ENCODE measurements at regions not wholly inside any gene's neighbourhood (a gene's known extent, or its start where the extent isn't known, plus 50 kb on each side); places are given as distances from the start of the nearest gene placed in this dataset.

DNA sequence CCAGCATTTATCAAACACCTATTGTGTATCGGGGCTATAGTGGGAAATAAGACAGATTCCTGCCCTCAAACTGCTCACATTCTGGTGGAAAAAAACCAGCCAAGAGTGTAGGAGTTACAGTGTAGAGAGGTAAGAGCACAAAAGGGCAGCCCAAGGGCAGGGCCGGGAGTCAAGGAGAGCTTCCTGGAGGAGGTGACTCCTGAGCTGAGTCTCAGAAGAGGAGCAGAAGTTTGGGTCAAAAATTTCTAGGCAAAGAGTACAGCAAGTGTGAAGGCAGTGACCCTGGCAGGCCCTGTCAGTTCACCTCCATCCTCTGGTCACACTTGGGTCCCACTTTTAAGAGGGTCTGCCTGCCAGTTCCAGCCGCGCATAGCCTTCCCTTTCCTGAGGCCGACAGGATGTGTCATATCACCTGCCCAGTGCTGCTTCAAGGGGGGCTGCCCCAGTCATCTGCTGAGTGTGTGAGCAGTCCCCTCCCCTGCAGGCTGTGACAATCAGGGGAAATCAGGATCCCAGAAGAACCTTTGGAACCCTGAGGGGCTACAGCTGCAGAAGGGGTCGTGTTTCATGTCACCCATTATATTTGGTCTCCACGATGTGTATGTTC, 118.4 kb downstream of the GLI2 start:
- ChIA-PET SMC1A (ENCODE audit: uncharacterized antibody, unreplicated experiment) (no interaction called here), POLR2A (no interaction called here), CTCF (no interaction called here), RAD21 (ENCODE audit: unreplicated experiment) (no interaction called here)
- ATAC-seq (no peak), FAIRE-seq (no peak), DNase-seq (ENCODE audit: low read depth, low spot score) (no peak)
- Histone ChIP-seq H2AFZ (ENCODE audit: control insufficient read depth, low read depth, low read length) (no peak overlapping the region), H3K79me2 (ENCODE audit: control insufficient read depth, insufficient read depth, low read length) (no peaks in the 10 kb centered on the region), H3K4me2 (ENCODE audit: control insufficient read depth, insufficient read depth) (no peak overlapping the region), H3K27ac (ENCODE audit: control insufficient read depth, insufficient read depth) (no peak overlapping the region), H3K36me3 (ENCODE audit: control insufficient read depth in 2 of 2, insufficient read depth in 2 of 2, low read length in 1 of 2) (no peaks in the 10 kb centered on the region), H3K9ac (ENCODE audit: control insufficient read depth, insufficient read depth, low read length) (no peak overlapping the region), H4K20me1 (ENCODE audit: control insufficient read depth, insufficient read depth) (no peaks in the 10 kb centered on the region), H3K9me3 (replicated peaks; ENCODE audit: control insufficient read depth, insufficient read depth, low read length) (no peaks in the 10 kb centered on the region), H3K4me1 (ENCODE audit: control insufficient read depth, insufficient read depth, low read length) (no peaks in the 10 kb centered on the region), H3K27me3 (replicated peaks in 1 of 2; ENCODE audit: control insufficient read depth in 2 of 2, insufficient read depth in 2 of 2, low read length in 1 of 2) (peaks cover 0 to 3% of the 10 kb centered on the region in 2 experiments; a peak in 3 of 4 replicates), H3K4me3 (no peak overlapping the region)
- in situ Hi-C loops (cut with MboI): no loop called here
- 9% methylated on average over 7 of the region's 7 CpGs for WGBS (ENCODE audit: insufficient coverage, insufficient replicate concordance, low lambda C conversion rate, missing lambda C conversion rate)
- intact Hi-C loops (cut with micrococcal nuclease; ENCODE audit: unreplicated experiment): no loop called here
- BruUV-seq (replicated peaks): no TSS peak
- no peak for TF ChIP-seq FOXK2 (IDR thresholded peaks at IDR 0.05)
- TF ChIP-seq NRF1 (conservative IDR thresholded peaks at IDR 0.05; ENCODE audit: low read depth, low read length): no peak
- no peak for TF ChIP-seq LARP7 (IDR thresholded peaks at IDR 0.05)
- TF ChIP-seq RFX5 (IDR thresholded peaks at IDR 0.05; ENCODE audit: low read depth, low read length): no peak
- TF ChIP-seq NFIC (IDR thresholded peaks at IDR 0.05; ENCODE audit: low read depth, low read length): no peak
- TF ChIP-seq, protein P1, sequence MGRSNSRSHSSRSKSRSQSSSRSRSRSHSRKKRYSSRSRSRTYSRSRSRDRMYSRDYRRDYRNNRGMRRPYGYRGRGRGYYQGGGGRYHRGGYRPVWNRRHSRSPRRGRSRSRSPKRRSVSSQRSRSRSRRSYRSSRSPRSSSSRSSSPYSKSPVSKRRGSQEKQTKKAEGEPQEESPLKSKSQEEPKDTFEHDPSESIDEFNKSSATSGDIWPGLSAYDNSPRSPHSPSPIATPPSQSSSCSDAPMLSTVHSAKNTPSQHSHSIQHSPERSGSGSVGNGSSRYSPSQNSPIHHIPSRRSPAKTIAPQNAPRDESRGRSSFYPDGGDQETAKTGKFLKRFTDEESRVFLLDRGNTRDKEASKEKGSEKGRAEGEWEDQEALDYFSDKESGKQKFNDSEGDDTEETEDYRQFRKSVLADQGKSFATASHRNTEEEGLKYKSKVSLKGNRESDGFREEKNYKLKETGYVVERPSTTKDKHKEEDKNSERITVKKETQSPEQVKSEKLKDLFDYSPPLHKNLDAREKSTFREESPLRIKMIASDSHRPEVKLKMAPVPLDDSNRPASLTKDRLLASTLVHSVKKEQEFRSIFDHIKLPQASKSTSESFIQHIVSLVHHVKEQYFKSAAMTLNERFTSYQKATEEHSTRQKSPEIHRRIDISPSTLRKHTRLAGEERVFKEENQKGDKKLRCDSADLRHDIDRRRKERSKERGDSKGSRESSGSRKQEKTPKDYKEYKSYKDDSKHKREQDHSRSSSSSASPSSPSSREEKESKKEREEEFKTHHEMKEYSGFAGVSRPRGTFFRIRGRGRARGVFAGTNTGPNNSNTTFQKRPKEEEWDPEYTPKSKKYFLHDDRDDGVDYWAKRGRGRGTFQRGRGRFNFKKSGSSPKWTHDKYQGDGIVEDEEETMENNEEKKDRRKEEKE (IDR thresholded peaks at IDR 0.05): no peak
- TF ChIP-seq WRNIP1 (IDR thresholded peaks at IDR 0.05; ENCODE audit: borderline replicate concordance, low read depth, low read length): no peak
- TF ChIP-seq SIX5 (IDR thresholded peaks at IDR 0.05; ENCODE audit: low read depth, low read length, severe bottlenecking): no peak
- TF ChIP-seq, protein P2, sequence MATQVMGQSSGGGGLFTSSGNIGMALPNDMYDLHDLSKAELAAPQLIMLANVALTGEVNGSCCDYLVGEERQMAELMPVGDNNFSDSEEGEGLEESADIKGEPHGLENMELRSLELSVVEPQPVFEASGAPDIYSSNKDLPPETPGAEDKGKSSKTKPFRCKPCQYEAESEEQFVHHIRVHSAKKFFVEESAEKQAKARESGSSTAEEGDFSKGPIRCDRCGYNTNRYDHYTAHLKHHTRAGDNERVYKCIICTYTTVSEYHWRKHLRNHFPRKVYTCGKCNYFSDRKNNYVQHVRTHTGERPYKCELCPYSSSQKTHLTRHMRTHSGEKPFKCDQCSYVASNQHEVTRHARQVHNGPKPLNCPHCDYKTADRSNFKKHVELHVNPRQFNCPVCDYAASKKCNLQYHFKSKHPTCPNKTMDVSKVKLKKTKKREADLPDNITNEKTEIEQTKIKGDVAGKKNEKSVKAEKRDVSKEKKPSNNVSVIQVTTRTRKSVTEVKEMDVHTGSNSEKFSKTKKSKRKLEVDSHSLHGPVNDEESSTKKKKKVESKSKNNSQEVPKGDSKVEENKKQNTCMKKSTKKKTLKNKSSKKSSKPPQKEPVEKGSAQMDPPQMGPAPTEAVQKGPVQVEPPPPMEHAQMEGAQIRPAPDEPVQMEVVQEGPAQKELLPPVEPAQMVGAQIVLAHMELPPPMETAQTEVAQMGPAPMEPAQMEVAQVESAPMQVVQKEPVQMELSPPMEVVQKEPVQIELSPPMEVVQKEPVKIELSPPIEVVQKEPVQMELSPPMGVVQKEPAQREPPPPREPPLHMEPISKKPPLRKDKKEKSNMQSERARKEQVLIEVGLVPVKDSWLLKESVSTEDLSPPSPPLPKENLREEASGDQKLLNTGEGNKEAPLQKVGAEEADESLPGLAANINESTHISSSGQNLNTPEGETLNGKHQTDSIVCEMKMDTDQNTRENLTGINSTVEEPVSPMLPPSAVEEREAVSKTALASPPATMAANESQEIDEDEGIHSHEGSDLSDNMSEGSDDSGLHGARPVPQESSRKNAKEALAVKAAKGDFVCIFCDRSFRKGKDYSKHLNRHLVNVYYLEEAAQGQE (IDR thresholded peaks at IDR 0.05; ENCODE audit: low read depth, low read length): no peak
- no peak for TF ChIP-seq ATF7 (IDR thresholded peaks at IDR 0.05; ENCODE audit: low read depth)
- TF ChIP-seq SIN3A (IDR thresholded peaks at IDR 0.05; ENCODE audit: low read depth, low read length): no peak
- TF ChIP-seq, protein P3, sequence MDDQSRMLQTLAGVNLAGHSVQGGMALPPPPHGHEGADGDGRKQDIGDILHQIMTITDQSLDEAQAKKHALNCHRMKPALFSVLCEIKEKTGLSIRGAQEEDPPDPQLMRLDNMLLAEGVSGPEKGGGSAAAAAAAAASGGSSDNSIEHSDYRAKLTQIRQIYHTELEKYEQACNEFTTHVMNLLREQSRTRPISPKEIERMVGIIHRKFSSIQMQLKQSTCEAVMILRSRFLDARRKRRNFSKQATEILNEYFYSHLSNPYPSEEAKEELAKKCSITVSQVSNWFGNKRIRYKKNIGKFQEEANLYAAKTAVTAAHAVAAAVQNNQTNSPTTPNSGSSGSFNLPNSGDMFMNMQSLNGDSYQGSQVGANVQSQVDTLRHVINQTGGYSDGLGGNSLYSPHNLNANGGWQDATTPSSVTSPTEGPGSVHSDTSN (IDR thresholded peaks at IDR 0.05; ENCODE audit: insufficient replicate concordance, low read depth, low read length): no peak
- TF ChIP-seq, protein P4, sequence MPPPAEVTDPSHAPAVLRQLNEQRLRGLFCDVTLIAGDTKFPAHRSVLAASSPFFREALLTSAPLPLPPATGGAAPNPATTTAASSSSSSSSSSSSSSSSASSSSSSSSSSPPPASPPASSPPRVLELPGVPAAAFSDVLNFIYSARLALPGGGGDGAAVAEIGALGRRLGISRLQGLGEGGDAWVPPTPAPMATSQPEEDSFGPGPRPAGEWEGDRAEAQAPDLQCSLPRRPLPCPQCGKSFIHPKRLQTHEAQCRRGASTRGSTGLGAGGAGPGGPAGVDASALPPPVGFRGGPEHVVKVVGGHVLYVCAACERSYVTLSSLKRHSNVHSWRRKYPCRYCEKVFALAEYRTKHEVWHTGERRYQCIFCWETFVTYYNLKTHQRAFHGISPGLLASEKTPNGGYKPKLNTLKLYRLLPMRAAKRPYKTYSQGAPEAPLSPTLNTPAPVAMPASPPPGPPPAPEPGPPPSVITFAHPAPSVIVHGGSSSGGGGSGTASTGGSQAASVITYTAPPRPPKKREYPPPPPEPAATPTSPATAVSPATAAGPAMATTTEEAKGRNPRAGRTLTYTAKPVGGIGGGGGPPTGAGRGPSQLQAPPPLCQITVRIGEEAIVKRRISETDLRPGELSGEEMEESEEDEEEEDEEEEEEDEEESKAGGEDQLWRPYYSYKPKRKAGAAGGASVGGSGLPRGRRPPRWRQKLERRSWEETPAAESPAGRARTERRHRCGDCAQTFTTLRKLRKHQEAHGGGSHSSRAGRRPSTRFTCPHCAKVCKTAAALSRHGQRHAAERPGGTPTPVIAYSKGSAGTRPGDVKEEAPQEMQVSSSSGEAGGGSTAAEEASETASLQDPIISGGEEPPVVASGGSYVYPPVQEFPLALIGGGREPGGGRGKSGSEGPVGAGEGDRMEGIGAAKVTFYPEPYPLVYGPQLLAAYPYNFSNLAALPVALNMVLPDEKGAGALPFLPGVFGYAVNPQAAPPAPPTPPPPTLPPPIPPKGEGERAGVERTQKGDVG (CRISPR knock-in tag; IDR thresholded peaks at IDR 0.05): no peak
- no peak for TF ChIP-seq ASH2L (IDR thresholded peaks at IDR 0.05; ENCODE audit: borderline replicate concordance, low read depth)
